ENCODE measurements at regions not wholly inside any gene's neighbourhood (a gene's known extent, or its start where the extent isn't known, plus 50 kb on each side); places are given as distances from the start of the nearest gene placed in this dataset.
"Not testable (repeated sequence)": the region's sequence is repeated elsewhere in the genome, so short reads cannot be mapped to it uniquely, and the experiment has no call there.

DNA sequence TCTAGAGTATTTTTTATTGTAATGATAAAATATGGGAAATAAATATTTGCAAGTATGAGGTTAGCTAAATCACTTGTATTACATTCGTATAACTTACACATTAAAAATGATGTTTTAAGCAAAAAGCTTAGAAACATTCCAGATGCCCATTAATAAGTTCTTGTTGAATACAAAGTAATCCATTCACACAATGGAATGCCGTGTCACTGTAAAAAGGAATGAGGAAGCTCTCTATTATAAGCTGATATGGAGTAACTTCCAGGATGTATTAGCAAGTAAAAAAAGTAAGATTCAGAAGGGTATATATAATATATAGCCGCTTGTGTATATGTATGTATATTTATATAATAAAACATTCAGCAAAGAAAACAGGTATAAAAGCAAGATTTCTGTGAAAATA, 412.8 kb upstream of the MTPN start:
- peaks cover 12% of the 10 kb centered on the region for H3K4me1 Mint-ChIP-seq (ENCODE audit: low read depth, unreplicated experiment)
- no TSS peak for BruUV-seq (replicated peaks)
- H3K36me3 Mint-ChIP-seq (ENCODE audit: insufficient read depth, unreplicated experiment): no peaks in the 10 kb centered on the region
- no peaks in the 10 kb centered on the region for H3K27me3 Mint-ChIP-seq (ENCODE audit: unreplicated experiment)
- no peak overlapping the region for H3K27ac Mint-ChIP-seq (ENCODE audit: unreplicated experiment)
- CTCF ChIA-PET: interaction anchor here (0.8 to 1.2 kb wide), 3 partner anchors 11 to 390 kb away, joined by 3 to 5 read pairs (median 4); no protein-coding TSS in a partner anchor
- no peak overlapping the region for H3K4me3 Mint-ChIP-seq (ENCODE audit: low read depth, unreplicated experiment)
- intact Hi-C loops (cut with micrococcal nuclease; ENCODE audit: unreplicated experiment): no loop called here
- no peak for DNase-seq
- TF ChIP-seq, protein P1, sequence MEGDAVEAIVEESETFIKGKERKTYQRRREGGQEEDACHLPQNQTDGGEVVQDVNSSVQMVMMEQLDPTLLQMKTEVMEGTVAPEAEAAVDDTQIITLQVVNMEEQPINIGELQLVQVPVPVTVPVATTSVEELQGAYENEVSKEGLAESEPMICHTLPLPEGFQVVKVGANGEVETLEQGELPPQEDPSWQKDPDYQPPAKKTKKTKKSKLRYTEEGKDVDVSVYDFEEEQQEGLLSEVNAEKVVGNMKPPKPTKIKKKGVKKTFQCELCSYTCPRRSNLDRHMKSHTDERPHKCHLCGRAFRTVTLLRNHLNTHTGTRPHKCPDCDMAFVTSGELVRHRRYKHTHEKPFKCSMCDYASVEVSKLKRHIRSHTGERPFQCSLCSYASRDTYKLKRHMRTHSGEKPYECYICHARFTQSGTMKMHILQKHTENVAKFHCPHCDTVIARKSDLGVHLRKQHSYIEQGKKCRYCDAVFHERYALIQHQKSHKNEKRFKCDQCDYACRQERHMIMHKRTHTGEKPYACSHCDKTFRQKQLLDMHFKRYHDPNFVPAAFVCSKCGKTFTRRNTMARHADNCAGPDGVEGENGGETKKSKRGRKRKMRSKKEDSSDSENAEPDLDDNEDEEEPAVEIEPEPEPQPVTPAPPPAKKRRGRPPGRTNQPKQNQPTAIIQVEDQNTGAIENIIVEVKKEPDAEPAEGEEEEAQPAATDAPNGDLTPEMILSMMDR (IDR thresholded peaks at IDR 0.05; ENCODE audit: unreplicated experiment): no peak
- no peaks in the 10 kb centered on the region for H3K9me3 Mint-ChIP-seq (ENCODE audit: low read depth, unreplicated experiment)

DNA sequence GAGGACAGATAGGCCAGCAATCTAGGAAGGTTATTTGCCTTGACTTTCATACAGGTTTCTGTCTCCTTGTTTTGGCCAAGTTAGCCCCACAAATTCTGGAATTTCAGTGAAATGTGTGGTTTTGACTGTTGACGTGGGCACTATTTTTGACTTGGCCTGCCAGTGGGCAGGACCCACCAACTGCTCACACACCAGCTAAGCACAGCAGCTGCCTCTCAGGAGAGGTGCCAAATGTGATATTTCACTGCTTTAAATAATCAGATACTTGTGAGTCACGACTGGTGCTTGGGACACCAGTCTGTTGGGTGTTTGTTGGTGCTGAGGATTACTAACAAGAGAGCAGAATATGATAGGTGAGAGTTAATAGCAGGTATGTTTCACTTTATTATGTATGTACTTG, 409.7 kb upstream of the MTPN start:
- DNase-seq: no peak
- no peaks in the 10 kb centered on the region for H3K36me3 Mint-ChIP-seq (ENCODE audit: insufficient read depth, unreplicated experiment)
- no peak overlapping the region for H3K27ac Mint-ChIP-seq (ENCODE audit: unreplicated experiment)
- no peaks in the 10 kb centered on the region for H3K27me3 Mint-ChIP-seq (ENCODE audit: unreplicated experiment)
- H3K9me3 Mint-ChIP-seq (ENCODE audit: low read depth, unreplicated experiment): no peaks in the 10 kb centered on the region
- intact Hi-C loops (cut with micrococcal nuclease; ENCODE audit: unreplicated experiment): no loop called here
- no TSS peak for BruUV-seq (replicated peaks)
- CTCF ChIA-PET: no interaction called here
- H3K4me1 Mint-ChIP-seq (ENCODE audit: low read depth, unreplicated experiment): peaks cover 11% of the 10 kb centered on the region
- no peak overlapping the region for H3K4me3 Mint-ChIP-seq (ENCODE audit: low read depth, unreplicated experiment)
- TF ChIP-seq, protein P1 (IDR thresholded peaks at IDR 0.05; ENCODE audit: unreplicated experiment): no peak

DNA sequence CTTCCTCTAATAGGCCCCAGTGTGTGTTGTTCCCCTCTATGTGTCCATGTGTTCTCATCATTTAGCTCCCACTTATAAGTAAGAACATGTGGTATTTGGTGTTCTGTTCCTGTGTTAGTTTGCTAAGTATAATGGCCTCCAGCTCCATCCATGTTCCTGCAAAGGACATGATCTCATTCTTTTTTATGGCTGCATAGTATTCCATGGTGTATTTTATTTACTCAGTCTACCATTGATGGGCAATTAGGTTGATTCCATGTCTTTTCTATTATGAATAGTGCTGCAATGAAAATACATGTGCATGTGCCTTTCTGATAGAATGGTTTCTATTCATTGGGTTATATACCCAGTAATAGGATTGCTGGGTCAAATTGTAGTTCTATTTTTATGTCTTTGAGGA, 394.2 kb upstream of the MTPN start:
- H3K9me3 Mint-ChIP-seq (ENCODE audit: low read depth, unreplicated experiment); CTCF ChIA-PET: not testable (repeated sequence)

GRCh38 chr7:136370137-136370536, 393.0 kb upstream of the MTPN start:
- TF ChIP-seq, protein P1 (IDR thresholded peaks at IDR 0.05; ENCODE audit: unreplicated experiment): no peak
- Mint-ChIP-seq H3K9me3 (ENCODE audit: low read depth, unreplicated experiment) (peaks cover 9% of the 10 kb centered on the region), H3K4me1 (ENCODE audit: low read depth, unreplicated experiment) (no peaks in the 10 kb centered on the region), H3K27me3 (ENCODE audit: unreplicated experiment) (no peaks in the 10 kb centered on the region), H3K36me3 (ENCODE audit: insufficient read depth, unreplicated experiment) (no peaks in the 10 kb centered on the region), H3K27ac (ENCODE audit: unreplicated experiment) (no peak overlapping the region), H3K4me3 (ENCODE audit: low read depth, unreplicated experiment) (no peak overlapping the region)
- BruUV-seq (replicated peaks): no TSS peak
- CTCF ChIA-PET: no interaction called here
- DNase-seq: no peak
- intact Hi-C loops (cut with micrococcal nuclease; ENCODE audit: unreplicated experiment): no loop called here

More for the DNA sequence above, 394.2 kb upstream of the MTPN start:
- H3K4me3 Mint-ChIP-seq (ENCODE audit: low read depth, unreplicated experiment); BruUV-seq (replicated peaks); H3K27ac Mint-ChIP-seq (ENCODE audit: unreplicated experiment); DNase-seq; H3K36me3 Mint-ChIP-seq (ENCODE audit: insufficient read depth, unreplicated experiment); intact Hi-C loops (cut with micrococcal nuclease; ENCODE audit: unreplicated experiment); H3K4me1 Mint-ChIP-seq (ENCODE audit: low read depth, unreplicated experiment); H3K27me3 Mint-ChIP-seq (ENCODE audit: unreplicated experiment): not testable (repeated sequence)

GRCh38 chr7:136369225-136369624, 392.1 kb upstream of the MTPN start:
- Mint-ChIP-seq H3K27ac (ENCODE audit: unreplicated experiment) (no peak overlapping the region), H3K4me3 (ENCODE audit: low read depth, unreplicated experiment) (no peak overlapping the region), H3K4me1 (ENCODE audit: low read depth, unreplicated experiment) (no peaks in the 10 kb centered on the region), H3K9me3 (ENCODE audit: low read depth, unreplicated experiment) (peaks cover 9% of the 10 kb centered on the region), H3K27me3 (ENCODE audit: unreplicated experiment) (no peaks in the 10 kb centered on the region), H3K36me3 (ENCODE audit: insufficient read depth, unreplicated experiment) (no peaks in the 10 kb centered on the region)
- TF ChIP-seq, protein P1 (IDR thresholded peaks at IDR 0.05; ENCODE audit: unreplicated experiment): no peak
- DNase-seq: no peak
- intact Hi-C loops (cut with micrococcal nuclease; ENCODE audit: unreplicated experiment): no loop called here
- CTCF ChIA-PET: interaction anchor here (0.6 kb wide), 1 partner anchor 711 kb away, joined by 5 read pairs; no protein-coding TSS in a partner anchor
- no TSS peak for BruUV-seq (replicated peaks)
